Testis (tissue), 2 donors: ENCODE measurements at regions not wholly inside any gene's neighbourhood (a gene's known extent, or its start where the extent isn't known, plus 50 kb on each side); places are given as distances from the start of the nearest gene placed in this dataset.

ENCODE experiments used
- CTCF ChIP-seq, 3 experiments: fragments of 450-650 bp in 2 of 3; fragments of 200-600 bp in 1 of 3; sonication (generic) in 1 of 3; IDR thresholded peaks; one replicate each; pipeline ENCODE4 v1.5.1; 2016 to 2019; ENCODE audit warnings: antibody characterized with exemption in 3 of 3, mild to moderate bottlenecking in 2 of 3, moderate library complexity in 1 of 3
- POLR2A ChIP-seq: fragments of 450-650 bp; IDR thresholded peaks from one replicate; pipeline ENCODE4 v1.6.1; 2017; ENCODE audit warnings: antibody characterized with exemption, mild to moderate bottlenecking, moderate library complexity

GRCh38 chr4:127506283-127506682 is 126.5 kb upstream of the INTU start:
- TF ChIP-seq POLR2A (no peak), CTCF (IDR thresholded peaks at IDR 0.05) (no peak)
